SKM-1 (cell line): ENCODE measurements at regions not wholly inside any gene's neighbourhood (a gene's known extent, or its start where the extent isn't known, plus 50 kb on each side); places are given as distances from the start of the nearest gene placed in this dataset.
"Not testable (repeated sequence)": the region's sequence is repeated elsewhere in the genome, so short reads cannot be mapped to it uniquely, and the experiment has no call there.

ENCODE experiments used
- DNase-seq: peaks from one replicate; lab custom pipeline; 2025; ENCODE audit not compliant: unreplicated experiment; lab: John Stamatoyannopoulos, UW

DNA sequence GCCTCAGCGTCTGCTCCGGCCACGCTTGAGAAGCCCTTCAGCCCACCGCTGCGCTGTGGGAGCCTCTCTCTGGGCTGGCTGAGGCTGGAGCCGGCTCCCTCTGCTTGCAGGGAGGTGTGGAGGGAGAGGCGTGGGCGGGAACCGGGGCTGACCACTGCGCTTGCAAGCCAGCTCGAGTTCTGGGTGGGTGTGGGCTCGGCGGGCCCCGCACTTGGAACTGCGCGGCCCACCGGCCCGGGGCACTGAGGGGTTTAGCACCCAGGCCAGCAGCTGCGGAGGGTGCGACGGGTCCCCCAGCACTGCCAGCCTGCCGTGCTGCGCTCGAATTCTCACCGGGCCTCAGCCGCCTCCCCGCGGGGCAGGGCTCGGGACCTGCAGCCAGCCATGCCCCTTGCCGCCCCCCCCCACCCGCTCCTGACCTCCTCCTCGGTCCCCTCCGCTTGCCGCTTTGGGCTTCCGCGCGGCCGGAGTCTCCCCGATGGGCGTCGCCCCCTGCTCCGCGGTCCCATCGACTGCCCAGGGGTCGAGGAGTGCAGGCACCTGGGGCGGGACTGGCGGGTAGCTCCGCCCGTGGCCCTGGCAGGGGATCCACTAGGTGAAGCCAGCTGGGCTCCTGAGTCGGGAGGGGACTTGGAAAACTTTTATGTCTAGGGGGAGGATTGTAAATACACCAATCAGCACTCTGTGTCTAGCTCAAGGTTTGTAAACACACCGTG, 106.7 kb downstream of the RAP2B start:
- DNase-seq = no peak

DNA sequence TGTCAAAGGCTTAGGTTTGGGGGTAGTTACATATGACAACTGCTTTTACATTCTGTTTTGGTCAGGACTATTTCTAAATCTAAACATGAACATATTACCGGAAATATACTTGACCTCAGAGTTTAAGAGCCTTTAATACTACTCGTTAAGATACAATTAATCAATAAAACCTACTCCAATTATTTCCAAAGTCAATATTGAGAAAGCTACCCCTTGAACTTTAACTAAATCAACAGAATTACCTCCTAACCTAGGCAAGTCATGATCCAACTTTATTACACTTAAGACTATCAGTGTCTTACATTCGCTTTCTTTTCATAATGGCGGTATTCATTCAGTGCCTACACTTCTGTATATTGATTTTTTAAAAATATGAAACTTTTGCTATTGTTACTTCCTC, 107.7 kb downstream of the RAP2B start:
- DNase-seq = no peak

DNA sequence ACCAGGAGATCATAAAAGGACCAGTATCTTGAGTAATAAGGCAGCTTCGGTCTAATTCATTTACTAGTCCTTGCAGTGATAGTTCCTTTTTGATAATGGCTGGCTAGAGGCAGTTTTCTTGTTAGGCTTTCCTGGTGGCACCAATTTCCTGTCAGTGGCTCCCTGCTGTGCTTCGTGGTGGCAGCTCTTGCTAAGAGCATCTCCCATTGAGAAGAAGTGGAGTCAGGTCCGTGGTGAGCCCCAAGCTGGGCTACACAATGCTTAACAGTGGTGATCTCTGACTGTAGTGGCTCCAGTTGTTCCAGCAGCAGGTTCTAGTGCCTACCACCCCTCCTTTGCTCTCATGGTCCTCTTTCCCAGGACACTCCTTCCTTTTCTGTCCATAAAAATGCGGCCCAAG, 111.2 kb downstream of the RAP2B start:
- no peak for DNase-seq

DNA sequence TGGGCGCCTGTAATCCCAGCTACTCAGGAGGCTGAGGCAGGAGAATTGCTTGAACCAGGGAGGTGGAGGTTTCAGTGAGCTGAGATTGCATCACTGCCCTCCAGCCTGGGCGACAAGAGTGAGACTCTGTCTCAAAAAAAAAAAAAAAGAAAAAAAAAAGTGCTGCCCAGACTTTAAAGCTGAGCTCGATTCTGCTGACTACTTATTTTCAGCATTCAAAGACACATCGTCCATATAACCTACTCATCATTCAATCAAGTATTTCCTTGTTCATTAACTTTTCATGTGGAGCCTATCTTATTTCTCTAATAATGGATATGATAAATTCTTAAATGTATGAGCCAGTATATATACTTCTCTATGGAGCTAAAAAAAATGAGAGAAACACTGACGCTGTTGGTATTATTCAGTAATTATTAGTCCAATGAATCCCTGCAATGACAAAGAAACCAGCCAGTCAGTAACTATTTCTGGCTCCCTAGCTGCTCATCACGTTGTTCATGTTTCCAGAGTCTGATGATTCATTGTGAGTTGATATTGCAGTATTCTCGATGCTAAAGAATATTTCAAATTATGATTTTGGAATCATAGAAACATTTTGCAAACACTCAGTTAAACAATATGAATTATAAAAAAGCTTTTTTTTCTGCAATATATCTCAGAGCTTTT, 111.9 kb downstream of the RAP2B start:
- DNase-seq = no peak

DNA sequence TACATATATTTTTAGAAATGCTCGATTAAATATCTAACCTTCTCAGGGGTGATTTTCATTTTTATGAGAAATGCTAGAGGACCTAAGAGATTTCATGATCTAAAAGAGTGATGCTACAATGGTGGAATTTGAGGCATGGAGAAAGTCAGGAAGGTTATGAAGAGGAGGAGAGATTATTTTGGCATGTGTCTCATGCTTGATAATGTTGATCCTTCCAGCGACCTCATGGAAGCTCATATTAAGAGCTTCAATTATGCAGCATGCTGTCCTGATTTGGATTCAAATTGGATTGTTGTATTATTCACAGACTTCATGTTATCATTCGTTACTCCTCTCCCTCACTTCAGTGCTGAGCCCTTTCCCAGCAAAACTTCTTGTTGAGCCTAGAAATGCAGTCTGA, 112.5 kb downstream of the RAP2B start:
- no peak for DNase-seq

DNA sequence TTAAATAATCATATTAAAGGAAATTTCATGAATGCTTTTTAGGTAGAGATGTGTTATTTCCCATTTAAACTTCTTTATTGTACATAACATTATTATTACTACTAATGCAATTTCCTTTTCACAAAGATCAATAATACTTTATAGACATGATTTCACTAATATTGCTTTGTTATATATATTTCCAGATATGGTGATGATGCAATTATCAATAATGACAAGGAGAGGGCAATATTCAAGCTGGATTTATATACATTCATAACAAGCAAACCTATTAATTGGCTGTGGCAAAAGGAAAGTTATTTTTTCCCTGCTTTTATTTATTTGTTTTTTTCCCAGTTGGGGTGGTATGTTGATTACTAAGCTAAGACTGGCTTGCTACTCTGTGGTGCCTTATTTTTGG, 113.5 kb downstream of the RAP2B start:
- no peak for DNase-seq

DNA sequence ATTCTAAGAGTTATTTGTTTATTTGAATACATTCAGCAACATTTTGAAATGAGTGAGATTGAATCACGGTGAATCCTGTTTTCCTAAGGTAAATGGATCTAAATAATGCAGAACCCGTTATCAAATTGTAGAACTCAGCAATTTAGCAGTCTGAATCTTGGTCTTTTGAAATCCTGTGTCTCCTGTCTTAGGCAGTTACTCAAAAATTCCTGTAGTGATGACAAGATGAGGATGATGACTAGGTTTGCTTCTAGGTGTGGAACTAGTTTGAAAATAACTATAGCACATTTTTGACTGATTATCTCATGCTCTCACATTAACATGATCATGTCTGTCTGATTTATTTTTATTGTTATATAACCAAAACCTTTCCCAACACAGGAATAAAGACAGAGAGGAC, 115.0 kb downstream of the RAP2B start:
- DNase-seq = no peak

DNA sequence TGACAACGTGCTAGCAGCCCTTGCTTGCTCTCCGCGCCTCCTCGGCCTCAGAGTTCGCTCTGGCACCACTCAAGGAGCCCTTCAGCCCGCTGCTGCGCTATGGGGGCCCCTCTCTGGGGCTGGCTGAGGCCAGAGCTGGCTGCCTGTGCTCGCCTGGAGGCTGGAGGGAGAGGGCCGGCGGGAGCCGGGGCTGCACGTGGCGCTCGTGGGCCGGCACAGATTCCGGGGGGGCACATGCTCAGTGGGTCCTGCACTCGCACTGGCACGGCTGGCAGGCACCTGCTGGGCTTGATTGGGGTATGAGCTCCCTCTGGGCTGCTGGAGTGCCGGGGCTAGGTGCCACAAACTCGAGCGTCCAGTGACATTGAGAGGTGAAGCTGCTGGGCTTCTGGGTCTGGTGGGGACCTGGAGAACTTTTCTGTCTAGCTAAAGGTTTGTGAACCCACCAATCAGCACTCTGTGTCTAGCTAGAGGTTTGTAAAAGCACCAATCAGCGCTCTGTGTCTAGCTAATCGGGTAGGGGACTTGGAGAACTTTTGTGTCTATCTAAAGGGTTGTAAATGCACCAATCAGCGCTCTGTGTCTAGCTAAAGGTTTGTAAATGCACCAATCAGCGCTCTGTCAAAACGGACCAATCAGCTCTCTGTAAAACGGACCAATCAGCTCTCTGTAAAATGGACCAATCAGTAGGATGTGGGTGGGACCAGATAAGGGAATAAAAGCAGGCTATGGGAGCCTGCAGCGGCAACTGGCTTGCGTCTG, 119.4 kb downstream of the RAP2B start:
- DNase-seq = not testable (repeated sequence)

DNA sequence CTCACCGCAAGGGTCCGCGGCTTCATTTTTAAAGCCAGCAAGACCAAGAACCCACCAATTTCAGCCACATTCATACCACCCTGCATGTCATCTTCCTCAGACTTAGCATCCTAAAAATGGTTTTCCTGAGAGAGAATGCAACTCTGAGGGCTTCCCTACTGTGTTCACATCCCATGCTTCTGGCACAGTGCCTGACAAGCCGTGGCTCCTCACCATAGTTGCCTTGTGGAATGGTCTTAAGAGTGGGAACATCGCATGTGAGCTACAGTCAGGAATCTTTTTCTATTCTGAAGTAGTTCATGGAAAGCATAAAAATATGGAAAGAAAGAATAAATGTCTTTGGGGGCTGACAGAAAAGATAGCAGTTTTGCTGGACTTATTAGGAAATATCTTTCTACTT, 120.3 kb downstream of the RAP2B start:
- DNase-seq = no peak

DNA sequence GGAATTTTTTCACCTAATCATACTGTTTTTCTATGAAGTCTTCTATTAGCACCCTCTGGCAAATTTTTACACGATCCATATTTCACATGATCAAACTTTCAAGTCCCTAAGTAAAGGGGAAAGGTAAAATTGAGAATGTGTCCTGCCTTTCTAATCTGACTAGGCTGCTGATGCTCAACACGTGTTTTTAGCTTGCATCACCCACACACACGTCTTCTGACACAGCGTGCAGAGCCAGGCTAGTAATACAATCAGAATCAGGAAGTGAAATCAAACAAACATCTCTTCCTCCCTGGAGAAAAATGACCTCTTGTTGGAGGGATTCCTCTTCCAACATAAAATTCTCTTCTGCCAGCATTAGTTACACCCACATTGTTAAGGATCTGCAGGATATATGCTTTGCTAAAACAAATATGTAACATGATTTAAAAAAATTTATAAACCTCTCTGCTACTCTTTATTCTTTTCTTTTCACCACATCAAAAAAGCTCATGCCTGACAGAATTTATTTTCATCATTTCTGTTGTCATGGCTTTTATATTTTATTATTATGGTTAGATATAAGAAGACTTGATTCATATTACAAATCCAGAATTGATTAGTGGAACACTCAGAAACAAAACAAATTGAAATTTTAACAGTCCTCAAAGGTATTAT, 122.4 kb downstream of the RAP2B start:
- DNase-seq = peak; percentile 66

DNA sequence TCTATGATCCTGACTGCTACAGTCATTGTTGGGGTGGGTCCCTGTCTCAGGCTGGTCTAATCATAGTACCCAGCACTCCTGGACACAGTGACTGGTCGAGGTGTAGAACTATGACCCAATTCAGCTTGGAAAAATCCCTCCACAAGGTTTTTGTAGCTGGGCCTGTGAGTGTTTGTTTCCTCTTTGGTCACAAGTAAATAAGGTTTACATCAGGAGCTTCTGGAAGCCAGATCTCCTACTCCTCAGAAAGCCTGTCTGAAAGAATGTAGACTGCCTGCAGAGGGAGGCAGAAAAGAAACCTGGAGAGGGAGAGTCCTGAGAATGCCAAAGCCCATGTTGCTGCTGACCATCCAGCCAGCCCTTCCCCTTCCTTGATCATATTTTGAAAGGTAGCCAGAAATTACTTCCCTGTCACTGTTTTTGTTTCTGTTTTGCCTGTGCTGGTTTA, 123.2 kb downstream of the RAP2B start:
- DNase-seq = no peak

DNA sequence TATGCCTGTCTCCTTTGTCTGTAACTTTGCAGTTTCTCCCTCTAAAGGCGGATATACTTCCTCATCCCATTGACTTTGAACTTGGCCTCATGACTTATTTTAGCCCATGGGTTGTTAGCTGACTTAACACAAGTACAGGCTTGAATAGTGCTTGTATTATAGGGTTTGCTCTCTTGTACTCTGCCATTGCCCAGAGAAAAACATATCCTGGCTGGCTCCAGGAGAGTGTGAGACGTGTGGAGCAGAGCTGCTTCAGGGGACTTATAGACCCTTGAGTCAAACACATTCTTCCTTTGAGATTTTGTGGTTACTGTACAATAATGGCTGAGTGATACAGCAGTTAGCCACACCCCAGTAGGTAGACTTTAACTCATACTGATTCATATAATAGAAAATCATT, 124.0 kb downstream of the RAP2B start:
- DNase-seq = no peak

DNA sequence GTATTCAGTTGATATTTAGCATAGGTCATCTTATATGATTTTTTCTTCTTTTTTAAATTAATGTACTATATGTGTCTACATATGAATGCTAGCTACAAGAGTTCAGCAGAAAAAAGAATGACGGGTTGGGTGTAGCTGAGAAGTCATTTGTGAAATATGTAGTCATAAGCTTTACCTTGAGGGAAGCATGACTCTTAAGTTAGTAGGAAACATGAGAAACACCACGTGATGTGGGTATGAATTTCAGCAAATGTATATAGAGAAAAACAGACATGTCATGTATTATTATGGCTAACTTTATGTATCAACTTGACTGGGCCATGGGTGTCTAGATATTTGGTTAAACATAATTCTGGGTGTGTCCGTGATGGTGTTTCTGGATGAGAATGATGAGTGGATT, 125.0 kb downstream of the RAP2B start:
- DNase-seq = no peak

DNA sequence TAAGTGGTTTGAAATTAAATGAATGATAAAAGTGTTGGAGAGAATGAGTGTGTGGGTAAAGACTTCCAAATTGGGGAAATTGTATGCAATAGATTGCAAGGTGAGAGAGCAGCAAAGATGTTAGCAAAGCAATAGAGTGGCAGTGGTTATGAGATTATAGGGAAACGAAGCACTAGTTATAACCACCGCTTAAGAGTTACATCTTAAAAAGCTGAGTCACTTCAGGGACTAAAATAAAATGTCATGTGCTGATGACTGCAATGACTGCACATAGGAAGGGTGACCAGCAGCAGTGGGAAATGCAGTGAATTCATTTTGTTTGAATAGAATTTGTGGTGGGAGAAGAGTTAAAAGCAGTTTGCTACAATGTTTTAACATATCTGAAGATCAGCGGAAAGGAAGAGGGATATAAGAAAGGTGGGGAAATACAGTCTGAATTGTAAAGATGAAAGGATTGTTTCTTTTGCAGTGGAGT, 127.3 kb downstream of the RAP2B start:
- no peak for DNase-seq

DNA sequence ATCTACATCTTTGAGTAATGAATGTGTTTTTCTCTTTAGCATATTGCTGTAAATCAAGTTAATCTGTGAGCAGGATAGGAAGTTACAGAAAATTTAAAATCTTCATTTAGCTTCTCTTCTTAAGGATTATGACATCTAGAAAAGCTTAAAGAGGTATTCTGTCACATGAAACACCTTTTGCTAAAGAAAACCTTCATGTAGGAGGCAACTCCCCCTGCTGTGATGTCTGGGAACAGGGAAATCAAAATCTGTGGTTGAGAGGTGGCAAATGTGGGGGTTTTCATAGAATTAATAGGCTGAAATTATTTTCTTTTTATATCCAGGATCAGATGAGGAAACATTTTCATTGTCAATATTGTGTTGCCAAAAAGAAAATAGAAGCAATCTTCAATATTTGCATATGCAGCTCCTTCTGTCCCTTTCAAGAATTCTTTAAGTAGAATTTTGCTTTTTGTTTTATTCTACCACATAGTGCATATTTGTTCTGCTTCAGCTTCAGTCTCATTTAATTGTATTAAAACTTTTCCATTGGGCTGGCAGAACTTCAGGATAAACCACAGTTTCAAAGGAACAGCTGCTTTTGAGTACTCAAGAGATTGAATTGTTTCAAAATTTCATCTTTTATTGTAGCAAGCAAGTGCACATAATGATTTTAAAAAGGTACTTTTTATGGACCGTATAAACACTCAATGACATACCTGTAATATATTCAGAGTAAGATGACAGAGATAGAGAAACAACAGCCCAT, 128.4 kb downstream of the RAP2B start:
- DNase-seq = no peak

DNA sequence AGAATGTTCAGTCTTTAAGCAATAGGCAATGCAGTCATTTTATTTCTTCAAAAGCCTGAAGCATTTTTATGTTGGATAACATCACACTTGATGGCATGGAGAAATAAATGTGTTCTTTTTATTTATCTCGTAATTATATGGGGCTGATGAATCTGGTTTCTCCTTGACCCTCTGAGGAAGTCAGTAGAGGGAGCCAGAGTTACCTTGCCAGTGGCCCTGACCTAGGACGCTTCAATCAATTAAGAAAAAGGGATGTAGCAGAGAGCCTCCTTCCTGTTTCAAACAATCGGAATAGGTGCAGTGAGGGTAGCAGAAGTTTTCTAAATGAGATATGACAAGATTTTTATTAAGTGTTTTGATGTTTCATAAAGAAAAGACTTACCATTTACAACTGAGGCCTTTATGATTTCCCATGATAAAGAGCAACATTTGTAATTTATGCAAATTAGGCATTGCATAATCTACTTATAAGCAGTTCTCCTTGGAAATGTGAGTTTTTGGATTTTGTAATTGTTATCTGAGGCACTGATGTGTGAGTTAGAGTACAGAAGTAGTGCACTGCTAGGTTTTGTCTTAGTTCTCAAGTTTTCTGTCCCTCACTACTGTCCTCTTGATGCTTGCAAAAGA, 129.1 kb downstream of the RAP2B start:
- peak; percentile 27 for DNase-seq

DNA sequence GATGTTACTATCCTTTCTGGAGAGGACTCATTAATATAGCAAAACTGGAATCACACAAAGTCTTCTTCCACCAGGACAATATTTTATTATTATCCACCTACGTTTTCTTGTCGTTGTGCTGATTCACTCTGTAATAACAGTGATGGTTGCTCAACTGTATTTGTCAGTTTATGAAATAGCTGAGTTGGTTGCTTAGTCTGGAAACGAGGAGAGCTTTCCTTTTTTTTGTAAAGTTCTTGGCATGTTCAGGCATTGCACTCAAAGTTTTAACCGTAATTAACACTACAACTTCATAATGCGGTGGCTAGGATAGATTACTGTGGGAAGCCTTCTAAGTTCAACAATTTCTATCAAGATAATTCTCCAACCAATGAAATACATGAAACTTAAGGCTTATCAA, 131.2 kb downstream of the RAP2B start:
- no peak for DNase-seq

DNA sequence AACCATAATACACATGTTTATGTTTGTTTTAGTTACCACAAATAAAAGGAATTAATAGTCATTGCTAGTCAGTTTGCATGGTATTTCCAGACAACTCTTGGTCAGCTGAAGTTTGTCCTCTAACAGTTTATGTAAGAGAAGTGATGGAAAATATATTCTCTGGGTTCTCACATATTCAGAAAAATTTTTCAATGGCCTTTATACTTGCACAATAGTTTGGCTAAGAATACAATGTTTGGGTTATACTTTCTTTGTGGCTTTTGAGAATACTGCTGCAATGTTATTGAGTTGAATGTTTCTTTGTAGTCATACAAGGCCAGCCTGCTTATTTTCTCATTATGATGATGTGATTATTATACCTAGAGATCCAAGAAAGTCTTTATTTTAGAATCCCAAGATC, 133.9 kb downstream of the RAP2B start:
- no peak for DNase-seq

DNA sequence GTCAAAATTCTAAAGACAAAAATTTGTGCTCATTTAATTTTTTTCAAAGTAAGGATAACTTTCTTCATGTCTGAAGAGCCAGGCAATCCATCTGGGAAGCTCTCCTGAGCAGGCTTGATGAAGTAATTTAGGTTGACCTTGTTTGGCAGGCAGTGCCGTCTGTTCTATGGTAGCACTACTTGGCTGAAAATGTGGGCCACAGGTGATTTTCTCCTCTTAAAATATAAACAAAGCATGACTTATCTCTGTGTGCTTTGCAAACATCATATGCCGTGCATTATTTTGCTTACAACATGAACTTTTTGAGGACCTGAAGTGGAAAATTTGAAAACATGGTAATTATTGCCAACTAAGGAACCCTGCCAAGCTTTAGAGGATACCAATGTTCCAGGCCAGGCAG, 143.2 kb downstream of the RAP2B start:
- DNase-seq = no peak

DNA sequence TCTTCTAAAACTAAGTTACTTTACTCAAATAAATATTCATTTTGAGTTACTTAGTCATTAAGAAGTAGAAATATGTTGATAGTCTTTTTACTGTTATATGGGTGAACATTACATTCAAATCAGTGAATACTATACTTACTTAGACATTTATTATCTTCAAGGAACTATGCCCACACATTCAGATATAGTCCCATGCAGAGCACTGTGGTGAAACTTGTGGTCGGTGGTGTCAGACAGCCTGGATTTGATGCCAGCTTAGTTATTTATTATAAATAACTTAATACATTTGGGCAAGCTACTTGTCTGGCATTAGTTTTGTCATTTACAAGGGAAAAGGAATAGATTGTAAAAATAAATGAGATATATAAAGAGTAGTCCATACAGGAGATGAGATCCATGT, 149.5 kb downstream of the RAP2B start:
- DNase-seq = no peak
